A549 (cell line): ENCODE measurements at regions not wholly inside any gene's neighbourhood (a gene's known extent, or its start where the extent isn't known, plus 50 kb on each side); places are given as distances from the start of the nearest gene placed in this dataset.

Experiments used
- ATAC-seq, 2 experiments: fragments of 200-7000 bp in 1 of 2; fragments of >200 bp in 1 of 2; cut with Nextera tagmentation in 1 of 2; cut with Tn5 transposase in 1 of 2; 3 replicates each; pipeline versions ENCODE4 v1.8.0 to v1.9.1; 2018 to 2020; ENCODE audit warnings: mild to moderate bottlenecking in 1 of 2, moderate library complexity in 1 of 2
- CTCF ChIA-PET: fragments of 300-600 bp; sonication (Branson Sonifier 250); formaldehyde crosslinking; extraction: SDS; loops from one replicate; lab custom pipeline; 2021; ENCODE audit warnings: antibody characterized with exemption, inconsistent platforms; lab: Yijun Ruan, JAX
- POLR2A ChIA-PET: fragments of 350-600 bp; formaldehyde crosslinking; extraction: SDS; loops from one replicate; lab custom pipeline; 2021; ENCODE audit warnings: antibody characterized with exemption, inconsistent platforms; lab: Yijun Ruan, JAX
- DNase-seq, 2 experiments: peaks; one replicate each; pipeline versions ENCODE4 v3.0.0 to v3.0.0-alpha.2; 2011 to 2016; ENCODE audit warnings: low read depth in 1 of 2, low spot score in 1 of 2
- FAIRE-seq: peaks from 2 replicates; lab custom pipeline; 2011; peaks lifted over from hg19 to GRCh38; lab: Jason Lieb, UNC
- H3K27ac ChIP-seq, 2 experiments: fragments of >200 bp; sonication (Bioruptor Twin); formaldehyde crosslinking; 3 replicates each; pipeline ENCODE4 v1.5.1; 2016 to 2017
- H3K4me1 ChIP-seq: fragments of >200 bp; sonication (Bioruptor Twin); formaldehyde crosslinking; 3 replicates; pipeline ENCODE4 v1.6.1; 2016
- H3K4me2 ChIP-seq: fragments of >200 bp; sonication (Bioruptor Twin); formaldehyde crosslinking; 3 replicates; pipeline ENCODE4 v1.6.1; 2016
- H3K4me3 ChIP-seq: fragments of >200 bp; sonication (Bioruptor Twin); formaldehyde crosslinking; 3 replicates; pipeline ENCODE4 v1.5.1; 2016
- H3K9me3 ChIP-seq: fragments of >200 bp; sonication (Bioruptor Twin); formaldehyde crosslinking; 3 replicates; pipeline ENCODE4 v1.6.1; 2016
- CBX2 ChIP-seq: fragments of 200-600 bp; sonication (generic); IDR thresholded peaks from 2 replicates; pipeline ENCODE4 v1.6.1; 2016; ENCODE audit warnings: low read depth, mild to moderate bottlenecking, borderline replicate concordance
- EP300 ChIP-seq, 2 experiments: fragments of >200 bp; sonication (Bioruptor Twin); formaldehyde crosslinking; IDR thresholded peaks; 2 replicates in 1 of 2; 3 replicates in 1 of 2; pipeline ENCODE4 v1.6.1; 2016 to 2017
- ESRRA ChIP-seq: fragments of 150-350 bp; IDR thresholded peaks from 2 replicates; pipeline ENCODE4 v1.6.1; 2014; ENCODE audit warnings: mild to moderate bottlenecking, low read length, borderline replicate concordance
- FOSB ChIP-seq: fragments of 250-450 bp; sonication (Bioruptor Pico); IDR thresholded peaks from 2 replicates; pipeline ENCODE4 v1.5.0; 2020; ENCODE audit warnings: mild to moderate bottlenecking, moderate library complexity
- HDAC2 ChIP-seq: fragments of 200-600 bp; sonication (generic); IDR thresholded peaks from 2 replicates; pipeline ENCODE4 v1.6.1; 2016
- HOXB5 ChIP-seq: fragments of 250-450 bp; sonication (Bioruptor Pico); IDR thresholded peaks from 2 replicates; pipeline ENCODE4 v1.5.0; 2020; ENCODE audit warnings: mild to moderate bottlenecking, moderate library complexity
- JUN ChIP-seq, 2 experiments: fragments of >200 bp; sonication (Bioruptor Twin); formaldehyde crosslinking; IDR thresholded peaks; 2 replicates in 1 of 2; 3 replicates in 1 of 2; pipeline ENCODE4 v1.6.1; 2016 to 2017
- KDM5A ChIP-seq: fragments of 200-600 bp; sonication (generic); IDR thresholded peaks from 2 replicates; pipeline ENCODE4 v1.6.1; 2016; ENCODE audit warnings: antibody characterized with exemption, mild to moderate bottlenecking
- MAZ ChIP-seq: fragments of 150-350 bp; IDR thresholded peaks from 2 replicates; pipeline ENCODE4 v1.6.1; 2014; ENCODE audit warnings: antibody characterized with exemption, low read depth, low read length, borderline replicate concordance
- NFE2L2 ChIP-seq: fragments of 150-350 bp; conservative IDR thresholded peaks from 2 replicates; pipeline ENCODE4 v1.6.1; 2014; ENCODE audit warnings: low read length
- NR3C1 ChIP-seq: fragments of >200 bp; sonication (Bioruptor Twin); formaldehyde crosslinking; IDR thresholded peaks from 3 replicates; pipeline ENCODE4 v1.6.1; 2017
- POLR2AphosphoS2 ChIP-seq: conservative IDR thresholded peaks from 2 replicates; pipeline ENCODE4 v1.6.1; 2012; ENCODE audit warnings: low read length, improper control_type of control experiment, inconsistent platforms
- RAD21 ChIP-seq, 2 experiments: fragments of >200 bp in 1 of 2; sonication (Bioruptor Twin) in 1 of 2; formaldehyde crosslinking in 1 of 2; IDR thresholded peaks in 1 of 2; conservative IDR thresholded peaks in 1 of 2; 2 replicates in 1 of 2; 3 replicates in 1 of 2; pipeline ENCODE4 v1.6.1; 2012 to 2018; ENCODE audit warnings: inconsistent platforms in 1 of 2
- RFX5 ChIP-seq: fragments of 450-650 bp; IDR thresholded peaks from 2 replicates; pipeline ENCODE4 v1.7.1; 2014; ENCODE audit warnings: antibody characterized with exemption, mild to moderate bottlenecking, moderate library complexity
- SMC3 ChIP-seq: fragments of >200 bp; sonication (Bioruptor Twin); formaldehyde crosslinking; IDR thresholded peaks from 3 replicates; pipeline ENCODE4 v1.6.1; 2018; ENCODE audit warnings: inconsistent platforms
- SREBF2 ChIP-seq: fragments of 450-650 bp; IDR thresholded peaks from 2 replicates; pipeline ENCODE4 v1.6.1; 2014; ENCODE audit warnings: mild to moderate bottlenecking, moderate library complexity
- TP53 ChIP-seq: fragments of 250-450 bp; sonication (Bioruptor Pico); IDR thresholded peaks from 2 replicates; pipeline ENCODE4 v1.5.0; 2021; ENCODE audit warnings: mild to moderate bottlenecking, moderate library complexity
- ZC3H11A ChIP-seq: fragments of 450-650 bp; IDR thresholded peaks from 2 replicates; pipeline ENCODE4 v1.6.1; 2014; ENCODE audit warnings: antibody characterized with exemption, mild to moderate bottlenecking
- ZNF302 ChIP-seq: fragments of 250-450 bp; sonication (Bioruptor Pico); IDR thresholded peaks from 2 replicates; pipeline ENCODE4 v1.9.0; 2021; ENCODE audit warnings: inconsistent platforms, mild to moderate bottlenecking, moderate library complexity
- ZSCAN20 ChIP-seq: fragments of 250-450 bp; sonication (Bioruptor Pico); IDR thresholded peaks from 2 replicates; pipeline ENCODE4 v1.8.0; 2022; ENCODE audit warnings: mild to moderate bottlenecking, moderate library complexity
- WGBS: methylation state at CpG from one replicate; pipeline ENCODE4 v1.1.6; 2017; ENCODE audit errors: missing lambda C conversion rate; 5-methylcytosine and 5-hydroxymethylcytosine counted together
- TF ChIP-seq, protein P1 (sequence below): fragments of >200 bp; sonication (Bioruptor Twin); formaldehyde crosslinking; IDR thresholded peaks from 3 replicates; pipeline ENCODE4 v1.6.1; 2016
- TF ChIP-seq, protein P2 (sequence below): fragments of 250-450 bp; sonication (Bioruptor Pico); IDR thresholded peaks from 2 replicates; pipeline ENCODE4 v1.5.0; 2021; ENCODE audit warnings: mild to moderate bottlenecking, moderate library complexity, borderline replicate concordance
- TF ChIP-seq, protein P3 (sequence below): IDR thresholded peaks from 2 replicates; pipeline ENCODE4 v1.6.1; 2012; ENCODE audit warnings: low read depth, borderline replicate concordance
- TF ChIP-seq, protein P4 (sequence below): fragments of >200 bp; sonication (Bioruptor Twin); formaldehyde crosslinking; IDR thresholded peaks from 2 replicates; pipeline ENCODE4 v1.6.1; 2016
- TF ChIP-seq, protein P5 (sequence below): IDR thresholded peaks from 2 replicates; pipeline ENCODE4 v1.6.1; 2012

DNA sequence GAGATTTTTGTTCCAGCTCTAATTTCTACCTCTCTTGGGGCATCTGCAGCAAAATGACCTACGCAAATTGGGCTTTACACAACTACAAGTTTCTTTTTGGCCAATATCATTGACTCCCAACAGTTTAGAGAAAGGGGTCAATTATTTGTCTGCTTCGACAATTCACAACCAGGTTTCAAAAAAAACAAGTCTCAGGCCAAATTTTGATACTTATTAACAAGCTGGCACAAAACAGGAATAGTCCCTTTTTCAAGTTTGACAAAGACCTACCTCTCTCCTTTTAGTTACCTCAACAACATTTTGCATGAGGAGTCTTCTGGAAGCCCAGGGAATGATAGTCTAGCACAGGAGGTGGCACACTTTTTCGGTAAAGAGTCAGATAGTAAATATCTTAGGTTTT, 97.9 kb upstream of the TSHZ2 start (continued):
- TF ChIP-seq, protein P1, sequence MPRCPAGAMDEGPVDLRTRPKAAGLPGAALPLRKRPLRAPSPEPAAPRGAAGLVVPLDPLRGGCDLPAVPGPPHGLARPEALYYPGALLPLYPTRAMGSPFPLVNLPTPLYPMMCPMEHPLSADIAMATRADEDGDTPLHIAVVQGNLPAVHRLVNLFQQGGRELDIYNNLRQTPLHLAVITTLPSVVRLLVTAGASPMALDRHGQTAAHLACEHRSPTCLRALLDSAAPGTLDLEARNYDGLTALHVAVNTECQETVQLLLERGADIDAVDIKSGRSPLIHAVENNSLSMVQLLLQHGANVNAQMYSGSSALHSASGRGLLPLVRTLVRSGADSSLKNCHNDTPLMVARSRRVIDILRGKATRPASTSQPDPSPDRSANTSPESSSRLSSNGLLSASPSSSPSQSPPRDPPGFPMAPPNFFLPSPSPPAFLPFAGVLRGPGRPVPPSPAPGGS, result no peak
- TF ChIP-seq KDM5A (no peak), ZC3H11A (no peak), CBX2 (no peak), RFX5 (no peak), MAZ (no peak), HDAC2 (no peak), SMC3 (no peak), POLR2AphosphoS2 (no peak), JUN (IDR thresholded peaks at IDR 0.05) (no peak)

DNA sequence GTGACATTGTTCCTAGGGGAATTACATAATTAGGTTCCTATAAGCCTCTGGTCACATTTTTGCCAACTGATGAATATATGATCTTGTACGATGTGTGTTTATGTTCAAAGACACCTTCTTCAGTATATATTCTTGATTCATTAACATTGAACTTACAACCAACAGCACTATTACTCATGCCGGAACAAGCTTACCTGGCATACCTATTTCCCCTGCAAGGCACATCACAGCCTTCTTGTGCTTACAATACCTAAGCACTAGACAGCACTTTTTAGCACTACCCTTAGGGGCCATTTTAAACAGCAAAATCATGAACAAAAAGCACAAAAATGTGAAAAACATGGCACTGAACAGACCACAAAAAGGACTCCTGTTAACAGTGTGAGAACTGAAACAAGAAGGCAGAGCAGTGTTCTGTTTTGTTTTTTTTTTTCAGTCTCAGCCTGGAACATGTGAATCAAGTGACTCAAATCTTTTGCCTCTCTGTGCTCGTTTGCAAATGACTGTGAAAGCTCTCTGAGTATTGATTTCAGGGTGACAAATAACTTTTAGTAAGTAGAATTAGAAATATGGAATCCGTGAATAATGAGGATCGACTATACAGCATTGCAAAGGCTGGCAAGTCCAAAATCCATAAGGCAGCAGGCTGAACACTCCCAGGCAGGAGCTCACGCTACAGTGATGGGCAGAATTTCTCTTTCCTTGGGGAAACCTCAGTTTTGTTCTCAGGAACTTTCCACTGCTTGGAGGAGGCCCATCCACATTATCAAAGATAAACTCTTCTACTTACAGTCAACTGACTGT, 102.3 kb upstream of the TSHZ2 start:
- H3K4me3 ChIP-seq, result no peak overlapping the region
- no peak overlapping the region for H3K4me2 ChIP-seq
- H3K4me1 ChIP-seq, result no peaks in the 10 kb centered on the region
- FAIRE-seq (no peak), ATAC-seq (no peak), DNase-seq (no peak)
- ChIA-PET CTCF (no interaction called here), POLR2A (no interaction called here)
- WGBS, result 11% methylated on average over 6 of the region's 6 CpGs
- H3K9me3 ChIP-seq, result no peaks in the 10 kb centered on the region
- TF ChIP-seq, protein P2, sequence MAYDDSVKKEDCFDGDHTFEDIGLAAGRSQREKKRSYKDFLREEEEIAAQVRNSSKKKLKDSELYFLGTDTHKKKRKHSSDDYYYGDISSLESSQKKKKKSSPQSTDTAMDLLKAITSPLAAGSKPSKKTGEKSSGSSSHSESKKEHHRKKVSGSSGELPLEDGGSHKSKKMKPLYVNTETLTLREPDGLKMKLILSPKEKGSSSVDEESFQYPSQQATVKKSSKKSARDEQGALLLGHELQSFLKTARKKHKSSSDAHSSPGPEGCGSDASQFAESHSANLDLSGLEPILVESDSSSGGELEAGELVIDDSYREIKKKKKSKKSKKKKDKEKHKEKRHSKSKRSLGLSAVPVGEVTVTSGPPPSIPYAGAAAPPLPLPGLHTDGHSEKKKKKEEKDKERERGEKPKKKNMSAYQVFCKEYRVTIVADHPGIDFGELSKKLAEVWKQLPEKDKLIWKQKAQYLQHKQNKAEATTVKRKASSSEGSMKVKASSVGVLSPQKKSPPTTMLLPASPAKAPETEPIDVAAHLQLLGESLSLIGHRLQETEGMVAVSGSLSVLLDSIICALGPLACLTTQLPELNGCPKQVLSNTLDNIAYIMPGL, result no peak
- TF ChIP-seq EP300 (IDR thresholded peaks at IDR 0.05) (no peak), ESRRA (no peak), CBX2 (no peak), TP53 (CRISPR knock-in tag) (no peak), RFX5 (no peak), ZNF302 (CRISPR knock-in tag) (no peak)
- no peak overlapping the region for H3K27ac ChIP-seq

DNA sequence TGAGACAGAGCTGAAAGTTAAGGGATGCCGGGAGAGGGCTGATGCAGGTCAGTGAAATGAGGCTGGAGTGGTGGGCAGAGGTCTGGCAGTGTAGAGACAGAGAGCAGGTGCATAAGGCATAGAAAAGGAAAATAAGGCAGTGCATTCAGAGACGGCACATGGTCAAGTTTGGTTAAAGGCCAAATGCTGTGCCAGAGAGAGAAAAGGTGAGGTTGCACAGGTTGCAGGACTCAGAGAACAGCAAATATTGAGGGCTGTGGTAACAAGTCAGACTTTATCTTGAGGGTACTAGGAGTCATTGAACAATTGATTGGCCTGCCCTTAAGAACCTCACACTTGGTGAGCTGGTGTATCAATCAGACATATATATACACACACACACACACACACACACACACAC, 102.9 kb upstream of the TSHZ2 start:
- Histone ChIP-seq H3K9me3 (no peaks in the 10 kb centered on the region), H3K4me2 (no peak overlapping the region), H3K4me3 (no peak overlapping the region), H3K4me1 (no peaks in the 10 kb centered on the region), H3K27ac (no peak overlapping the region)
- CTCF ChIA-PET, result no interaction called here
- WGBS, result 0% methylated on average over 2 of the region's 2 CpGs
- no peak for ATAC-seq
- POLR2A ChIA-PET, result no interaction called here
- TF ChIP-seq, protein P3, sequence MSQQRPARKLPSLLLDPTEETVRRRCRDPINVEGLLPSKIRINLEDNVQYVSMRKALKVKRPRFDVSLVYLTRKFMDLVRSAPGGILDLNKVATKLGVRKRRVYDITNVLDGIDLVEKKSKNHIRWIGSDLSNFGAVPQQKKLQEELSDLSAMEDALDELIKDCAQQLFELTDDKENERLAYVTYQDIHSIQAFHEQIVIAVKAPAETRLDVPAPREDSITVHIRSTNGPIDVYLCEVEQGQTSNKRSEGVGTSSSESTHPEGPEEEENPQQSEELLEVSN, result no peak
- TF ChIP-seq FOSB (CRISPR knock-in tag) (no peak), RAD21 (conservative IDR thresholded peaks at IDR 0.05 in 1 of 2, IDR thresholded peaks at IDR 0.05 in 1 of 2) (no peak), CBX2 (no peak), EP300 (IDR thresholded peaks at IDR 0.05) (no peak), SREBF2 (no peak), HOXB5 (CRISPR knock-in tag) (no peak), ZSCAN20 (no peak), HDAC2 (no peak), JUN (IDR thresholded peaks at IDR 0.05) (no peak), NR3C1 (no peak), NFE2L2 (no peak)
- TF ChIP-seq, protein P4, sequence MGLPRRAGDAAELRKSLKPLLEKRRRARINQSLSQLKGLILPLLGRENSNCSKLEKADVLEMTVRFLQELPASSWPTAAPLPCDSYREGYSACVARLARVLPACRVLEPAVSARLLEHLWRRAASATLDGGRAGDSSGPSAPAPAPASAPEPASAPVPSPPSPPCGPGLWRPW, result no peak
- TF ChIP-seq, protein P5, sequence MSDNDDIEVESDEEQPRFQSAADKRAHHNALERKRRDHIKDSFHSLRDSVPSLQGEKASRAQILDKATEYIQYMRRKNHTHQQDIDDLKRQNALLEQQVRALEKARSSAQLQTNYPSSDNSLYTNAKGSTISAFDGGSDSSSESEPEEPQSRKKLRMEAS, result no peak
- TF ChIP-seq, protein P2, result no peak
- DNase-seq, result no peak
- no peak for FAIRE-seq
